Activated CD4-positive, alpha-beta memory T cell treated with anti-CD3 and anti-CD28 coated beads for 36 hours (primary cell): ENCODE measurements at regions not wholly inside any gene's neighbourhood (a gene's known extent, or its start where the extent isn't known, plus 50 kb on each side); places are given as distances from the start of the nearest gene placed in this dataset.

ENCODE experiments used
- CTCF ChIA-PET: fragments of 350-600 bp; sonication (Branson Sonifier 250); formaldehyde crosslinking; loops from one replicate; lab custom pipeline; 2021; ENCODE audit warnings: antibody characterized with exemption, inconsistent platforms; lab: Charles Lee
- POLR2A ChIA-PET: fragments of 350-600 bp; sonication (Branson Sonifier 250); formaldehyde crosslinking; loops from one replicate; lab custom pipeline; 2021; ENCODE audit warnings: antibody characterized with exemption; lab: Charles Lee
- DNase-seq: peaks from one replicate; pipeline ENCODE4 v3.0.0-alpha.2; 2020
- H3K27ac Mint-ChIP-seq: one replicate; pipeline ENCODE4 v1.8.0; 2021; ENCODE audit warnings: mixed read lengths
- H3K27me3 Mint-ChIP-seq: one replicate; pipeline ENCODE4 v1.8.0; 2021; ENCODE audit warnings: mixed read lengths
- H3K36me3 Mint-ChIP-seq: one replicate; pipeline ENCODE4 v1.8.0; 2021; ENCODE audit warnings: mixed read lengths
- H3K4me1 Mint-ChIP-seq: one replicate; pipeline ENCODE4 v1.8.0; 2021; ENCODE audit warnings: low read depth, mixed read lengths
- H3K4me3 Mint-ChIP-seq: one replicate; pipeline ENCODE4 v1.8.0; 2021; ENCODE audit warnings: mild to moderate bottlenecking, mixed read lengths
- H3K9me3 Mint-ChIP-seq: one replicate; pipeline ENCODE4 v1.8.0; 2021; ENCODE audit warnings: mixed read lengths
- intact Hi-C: fragments of 100-400 bp; cut with micrococcal nuclease; formaldehyde crosslinking; loops from one replicate; pipeline ENCODE4 v1.15.1; 2023

DNA sequence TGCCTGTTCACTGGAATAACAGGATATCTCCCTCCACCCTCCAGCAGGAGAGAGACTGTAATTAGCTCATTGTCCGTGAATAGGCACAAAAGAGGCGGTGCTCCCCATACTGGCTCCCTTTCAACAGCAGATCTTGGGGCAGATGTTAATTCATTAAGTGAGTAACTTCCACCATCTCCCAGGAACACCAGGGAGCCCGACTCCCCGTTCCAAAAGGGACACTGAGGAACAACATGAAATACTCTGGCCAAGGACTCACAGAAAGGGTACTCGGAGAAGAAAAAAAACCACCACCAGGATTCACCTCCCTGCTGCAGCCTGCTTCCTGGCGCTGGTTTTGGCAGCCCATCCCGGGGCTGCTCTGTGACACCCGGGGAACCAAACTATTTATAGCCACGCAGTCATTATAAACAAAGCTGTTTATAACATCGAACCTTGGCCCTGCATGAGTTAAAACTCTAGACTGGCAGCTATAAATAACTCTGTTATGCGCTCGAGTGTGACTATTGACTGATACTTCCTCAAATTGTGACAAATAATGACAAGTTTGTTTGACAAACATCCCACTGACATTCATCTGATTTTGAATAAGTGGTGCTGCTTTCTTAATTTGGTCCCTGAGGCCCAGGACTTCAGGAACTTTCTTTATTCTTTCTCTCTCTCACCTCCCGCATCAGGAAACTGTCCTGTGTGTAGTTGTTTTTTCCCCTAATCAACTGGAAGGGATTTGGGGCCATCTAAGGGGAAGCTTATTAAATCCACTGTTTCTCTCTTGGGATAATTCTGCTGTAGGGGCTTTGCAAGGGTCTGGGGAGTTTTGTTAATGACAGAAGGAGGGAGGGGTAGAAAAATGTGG lies 521.6 kb downstream of the CD83 start:
- Mint-ChIP-seq H3K27ac (no peak overlapping the region), H3K36me3 (no peaks in the 10 kb centered on the region), H3K9me3 (no peaks in the 10 kb centered on the region), H3K4me3 (no peak overlapping the region), H3K4me1 (peaks cover 57% of the 10 kb centered on the region), H3K27me3 (peaks cover 2% of the 10 kb centered on the region)
- ChIA-PET POLR2A (no interaction called here), CTCF (no interaction called here)
- no peak for DNase-seq
- intact Hi-C loops, result loop anchor here (5.0 kb wide), 2 partner anchors 38 to 97 kb away; no protein-coding TSS in a partner anchor

DNA sequence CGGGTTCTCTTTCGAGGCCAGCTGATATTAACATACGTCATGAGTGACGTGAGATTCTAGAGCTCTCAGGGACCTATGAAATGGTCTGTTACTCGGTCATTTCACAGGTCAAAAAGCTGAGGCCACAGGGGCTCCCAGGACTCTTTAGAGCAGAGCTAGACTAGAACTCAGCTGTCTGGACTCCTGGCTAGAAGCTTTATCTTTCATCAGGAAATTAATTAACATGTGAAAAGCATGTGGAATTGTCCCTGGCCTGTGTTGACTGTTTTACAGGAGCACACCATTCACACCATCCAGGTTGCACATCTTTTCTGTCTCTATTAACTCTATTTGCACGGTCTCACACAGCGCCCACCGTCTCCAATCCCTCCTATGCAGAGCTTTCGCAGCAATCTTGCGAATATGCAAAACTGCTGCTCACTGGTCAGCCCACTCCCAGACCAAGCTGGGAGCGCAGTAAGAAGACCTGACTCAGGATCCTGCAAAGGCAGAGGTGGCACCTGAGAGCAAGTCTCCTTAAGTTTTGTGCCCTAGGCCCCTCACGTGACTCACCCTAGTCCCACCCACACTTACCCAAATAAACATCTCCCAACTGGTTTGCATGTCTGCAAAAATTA lies 522.5 kb downstream of the CD83 start:
- H3K4me1 Mint-ChIP-seq, result peaks cover 47% of the 10 kb centered on the region
- no peak for DNase-seq
- H3K27me3 Mint-ChIP-seq, result peaks cover 2% of the 10 kb centered on the region
- H3K36me3 Mint-ChIP-seq, result no peaks in the 10 kb centered on the region
- CTCF ChIA-PET, result no interaction called here
- H3K4me3 Mint-ChIP-seq, result no peak overlapping the region
- intact Hi-C loops, result loop anchor here (5.0 kb wide), 2 partner anchors 37 to 98 kb away; no protein-coding TSS in a partner anchor
- H3K9me3 Mint-ChIP-seq, result no peaks in the 10 kb centered on the region
- H3K27ac Mint-ChIP-seq, result no peak overlapping the region
- POLR2A ChIA-PET, result no interaction called here

DNA sequence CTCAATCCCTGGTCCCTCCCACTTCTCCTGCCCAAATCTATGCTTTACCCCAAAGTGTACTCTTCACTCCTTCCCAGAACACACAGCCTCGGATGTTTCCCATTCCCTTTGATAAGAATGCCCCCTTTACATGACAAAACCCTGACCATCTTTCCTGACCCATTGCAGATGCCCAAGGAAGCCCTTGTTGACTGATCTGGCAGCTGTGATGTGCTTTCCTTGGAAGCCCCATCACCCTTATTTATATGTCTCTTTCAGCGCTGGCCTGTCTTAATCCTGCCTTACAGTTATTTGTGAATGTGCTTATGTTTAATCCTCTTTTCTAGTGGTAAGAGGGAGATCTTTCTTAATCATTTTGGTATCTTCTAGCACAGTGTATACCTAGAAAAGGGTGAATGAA lies 523.1 kb downstream of the CD83 start:
- no peak overlapping the region for H3K4me3 Mint-ChIP-seq
- intact Hi-C loops, result no loop called here
- H3K27ac Mint-ChIP-seq, result no peak overlapping the region
- no peaks in the 10 kb centered on the region for H3K9me3 Mint-ChIP-seq
- H3K4me1 Mint-ChIP-seq, result peaks cover 42% of the 10 kb centered on the region
- ChIA-PET POLR2A (no interaction called here), CTCF (no interaction called here)
- H3K27me3 Mint-ChIP-seq, result peaks cover 2% of the 10 kb centered on the region
- H3K36me3 Mint-ChIP-seq, result no peaks in the 10 kb centered on the region
- DNase-seq, result no peak

- intact Hi-C loops, result no loop called here
- DNase-seq, result no peak
- H3K4me1 Mint-ChIP-seq, result peaks cover 32% of the 10 kb centered on the region
- peaks cover 2% of the 10 kb centered on the region for H3K27me3 Mint-ChIP-seq
- no peak overlapping the region for H3K4me3 Mint-ChIP-seq
- ChIA-PET POLR2A (no interaction called here), CTCF (no interaction called here)
- H3K36me3 Mint-ChIP-seq, result no peaks in the 10 kb centered on the region
- no peak overlapping the region for H3K27ac Mint-ChIP-seq
- no peaks in the 10 kb centered on the region for H3K9me3 Mint-ChIP-seq
These were observed 524.0 kb downstream of the CD83 start for GRCh38 chr6:14641423-14642135.

GRCh38 chr6:14642136-14642505 lies 524.5 kb downstream of the CD83 start:
- no peak overlapping the region for H3K4me3 Mint-ChIP-seq
- peaks cover 28% of the 10 kb centered on the region for H3K4me1 Mint-ChIP-seq
- no peak overlapping the region for H3K27ac Mint-ChIP-seq
- H3K27me3 Mint-ChIP-seq, result peaks cover 2% of the 10 kb centered on the region
- CTCF ChIA-PET, result no interaction called here
- H3K9me3 Mint-ChIP-seq, result no peaks in the 10 kb centered on the region
- DNase-seq, result no peak
- intact Hi-C loops, result no loop called here
- POLR2A ChIA-PET, result no interaction called here
- no peaks in the 10 kb centered on the region for H3K36me3 Mint-ChIP-seq

DNA sequence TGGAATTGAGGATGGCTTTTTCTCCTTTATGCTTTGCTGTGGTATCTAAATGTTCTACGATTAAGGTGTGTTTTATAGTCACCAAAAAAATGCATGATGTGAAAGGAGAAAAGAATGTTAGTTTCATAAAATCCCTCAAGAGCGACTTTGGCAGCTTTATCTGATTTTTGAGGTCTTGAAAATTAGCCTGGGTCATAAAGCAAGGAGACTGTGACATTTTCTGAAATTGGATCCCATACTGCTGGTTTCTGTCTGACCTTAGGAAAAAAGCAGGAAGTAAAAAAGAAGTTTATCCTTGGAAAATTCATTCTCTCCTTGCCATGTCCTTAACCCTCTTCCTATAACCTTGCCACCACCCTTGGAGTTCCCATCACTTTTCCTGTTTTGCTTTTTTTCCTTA lies 525.3 kb downstream of the CD83 start:
- ChIA-PET POLR2A (no interaction called here), CTCF (no interaction called here)
- peaks cover 2% of the 10 kb centered on the region for H3K27me3 Mint-ChIP-seq
- no peak for DNase-seq
- no peaks in the 10 kb centered on the region for H3K36me3 Mint-ChIP-seq
- no peaks in the 10 kb centered on the region for H3K9me3 Mint-ChIP-seq
- H3K27ac Mint-ChIP-seq, result no peak overlapping the region
- no peak overlapping the region for H3K4me3 Mint-ChIP-seq
- intact Hi-C loops, result no loop called here
- peaks cover 24% of the 10 kb centered on the region for H3K4me1 Mint-ChIP-seq

DNA sequence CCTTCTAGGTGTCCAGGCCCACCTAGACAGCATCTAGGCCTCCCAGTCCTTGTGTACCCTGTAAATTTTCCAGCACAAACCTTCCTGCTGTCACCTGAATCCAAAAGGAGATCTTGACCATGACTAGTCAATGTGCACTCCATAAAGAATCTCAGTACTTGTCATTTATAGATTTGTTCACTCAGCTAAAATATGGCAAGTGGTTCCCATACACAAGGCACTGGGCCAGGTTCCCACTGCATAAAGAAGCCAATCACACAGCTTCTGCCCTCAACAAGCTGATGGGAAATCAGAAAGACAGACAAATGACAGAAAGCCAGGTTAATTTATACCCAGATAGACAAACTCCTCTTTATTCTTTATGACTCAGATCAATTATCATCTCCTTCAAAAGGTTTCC lies 526.8 kb downstream of the CD83 start:
- Mint-ChIP-seq H3K9me3 (no peaks in the 10 kb centered on the region), H3K4me3 (no peak overlapping the region), H3K27ac (no peak overlapping the region), H3K4me1 (peaks cover 12% of the 10 kb centered on the region), H3K27me3 (peaks cover 2% of the 10 kb centered on the region), H3K36me3 (no peaks in the 10 kb centered on the region)
- POLR2A ChIA-PET, result no interaction called here
- CTCF ChIA-PET, result no interaction called here
- DNase-seq, result no peak
- intact Hi-C loops, result no loop called here

- POLR2A ChIA-PET, result no interaction called here
- no peak overlapping the region for H3K4me3 Mint-ChIP-seq
These were observed 527.6 kb downstream of the CD83 start for GRCh38 chr6:14645221-14645620.

DNA sequence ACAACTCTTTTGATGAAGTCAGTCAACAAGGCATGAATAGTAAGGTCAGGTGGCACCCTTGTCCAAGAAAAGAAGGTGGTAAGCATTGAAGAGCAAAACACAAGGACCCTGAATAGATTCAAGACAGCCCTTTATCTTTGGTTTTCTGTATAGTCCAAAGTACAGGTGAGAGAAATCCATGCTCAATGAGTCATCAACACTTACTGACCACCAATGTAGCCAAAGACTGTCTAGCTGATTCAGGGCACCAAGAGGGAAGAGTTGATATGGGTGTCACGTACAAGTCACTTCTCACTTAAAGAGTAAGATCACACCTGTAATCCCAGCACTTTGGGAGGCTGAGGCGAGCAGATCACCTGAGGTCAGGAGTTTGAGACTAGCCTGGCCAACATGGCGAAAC lies 528.3 kb downstream of the CD83 start:
- no peaks in the 10 kb centered on the region for H3K9me3 Mint-ChIP-seq
- no peak overlapping the region for H3K4me3 Mint-ChIP-seq
- no peaks in the 10 kb centered on the region for H3K27me3 Mint-ChIP-seq
- no peaks in the 10 kb centered on the region for H3K36me3 Mint-ChIP-seq
- CTCF ChIA-PET, result no interaction called here
- intact Hi-C loops, result no loop called here
- no peak for DNase-seq
- no peak overlapping the region for H3K27ac Mint-ChIP-seq
- POLR2A ChIA-PET, result no interaction called here
- H3K4me1 Mint-ChIP-seq, result no peaks in the 10 kb centered on the region

More at GRCh38 chr6:14645221-14645620, 527.6 kb downstream of the CD83 start:
- Mint-ChIP-seq H3K9me3 (no peaks in the 10 kb centered on the region), H3K4me1 (peaks cover 6% of the 10 kb centered on the region), H3K36me3 (no peaks in the 10 kb centered on the region), H3K27ac (no peak overlapping the region), H3K27me3 (no peaks in the 10 kb centered on the region)
- CTCF ChIA-PET, result no interaction called here
- intact Hi-C loops, result no loop called here
- DNase-seq, result no peak

GRCh38 chr6:14646371-14646770 lies 528.8 kb downstream of the CD83 start:
- H3K36me3 Mint-ChIP-seq, result no peaks in the 10 kb centered on the region
- CTCF ChIA-PET, result no interaction called here

GRCh38 chr6:14647357-14647756 lies 529.8 kb downstream of the CD83 start:
- H3K27me3 Mint-ChIP-seq, result no peaks in the 10 kb centered on the region
- no peak overlapping the region for H3K4me3 Mint-ChIP-seq
- intact Hi-C loops, result no loop called here
- H3K27ac Mint-ChIP-seq, result no peak overlapping the region
- CTCF ChIA-PET, result no interaction called here
- H3K4me1 Mint-ChIP-seq, result peaks cover 7% of the 10 kb centered on the region
- POLR2A ChIA-PET, result no interaction called here
- H3K36me3 Mint-ChIP-seq, result no peaks in the 10 kb centered on the region
- H3K9me3 Mint-ChIP-seq, result no peaks in the 10 kb centered on the region
- DNase-seq, result no peak

More at GRCh38 chr6:14646371-14646770, 528.8 kb downstream of the CD83 start:
- POLR2A ChIA-PET, result no interaction called here
- DNase-seq, result no peak
- H3K27me3 Mint-ChIP-seq, result no peaks in the 10 kb centered on the region
- no peak overlapping the region for H3K4me3 Mint-ChIP-seq
- intact Hi-C loops, result no loop called here
- H3K9me3 Mint-ChIP-seq, result no peaks in the 10 kb centered on the region
- H3K27ac Mint-ChIP-seq, result no peak overlapping the region
- H3K4me1 Mint-ChIP-seq, result peaks cover 4% of the 10 kb centered on the region

DNA sequence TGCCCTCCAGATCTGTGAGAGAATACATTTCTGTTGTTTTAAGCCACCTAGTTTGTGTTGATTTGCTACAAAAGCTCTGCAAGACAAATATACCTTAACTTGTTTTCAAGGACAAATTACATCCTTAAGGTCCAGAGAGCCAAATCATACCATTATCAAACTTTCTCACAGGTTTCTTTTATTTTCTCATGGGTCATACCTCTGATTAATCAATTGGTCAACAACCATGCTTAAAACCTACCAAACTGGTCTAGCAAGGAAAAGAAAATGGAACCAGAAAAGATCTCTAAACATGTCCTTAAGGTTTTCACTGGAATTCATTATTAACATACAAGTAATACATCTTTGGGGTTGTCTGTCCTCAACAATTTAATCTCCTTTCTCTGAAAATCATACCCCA lies 535.0 kb downstream of the CD83 start:
- H3K4me1 Mint-ChIP-seq, result peaks cover 31% of the 10 kb centered on the region
- H3K9me3 Mint-ChIP-seq, result peaks cover 5% of the 10 kb centered on the region
- ChIA-PET POLR2A (no interaction called here), CTCF (no interaction called here)
- no peak overlapping the region for H3K27ac Mint-ChIP-seq
- intact Hi-C loops, result no loop called here
- H3K4me3 Mint-ChIP-seq, result no peak overlapping the region
- H3K27me3 Mint-ChIP-seq, result no peaks in the 10 kb centered on the region
- no peaks in the 10 kb centered on the region for H3K36me3 Mint-ChIP-seq
- DNase-seq, result no peak
